ENCODE measurements at regions not wholly inside any gene's neighbourhood (a gene's known extent, or its start where the extent isn't known, plus 50 kb on each side); places are given as distances from the start of the nearest gene placed in this dataset.
"Not testable (repeated sequence)": the region's sequence is repeated elsewhere in the genome, so short reads cannot be mapped to it uniquely, and the experiment has no call there.

DNA sequence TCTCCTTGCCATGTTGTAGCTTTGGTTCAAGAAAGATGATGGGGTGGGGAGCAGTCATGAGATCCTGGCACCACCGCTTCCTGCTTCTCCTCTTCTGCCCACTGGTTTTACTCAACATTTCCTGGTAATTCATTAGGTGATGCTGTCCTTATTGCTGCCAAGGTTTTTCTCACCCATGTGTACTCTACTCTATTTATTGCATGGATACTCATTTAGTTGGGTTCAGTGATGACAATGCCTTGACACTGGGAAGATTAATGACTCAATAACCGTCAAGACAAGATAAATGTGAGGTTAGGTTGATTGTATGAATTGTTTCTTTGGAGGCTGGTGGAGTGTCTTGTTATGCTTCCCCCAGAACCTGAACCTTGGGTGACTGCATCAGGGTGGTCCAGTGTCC, 484.2 kb downstream of the SIPA1L2 start:
- Histone ChIP-seq H3K36me3 (no peaks in the 10 kb centered on the region), H3K27me3 (no peaks in the 10 kb centered on the region), H3K4me3 (no peak overlapping the region), H3K27ac (no peak overlapping the region), H3K4me1 (peaks cover 8 to 24% (median 13%) of the 10 kb centered on the region in 4 donors), H3K9me3 (peaks cover 0 to 3% (median 0%) of the 10 kb centered on the region in 3 donors)
- no peak for DNase-seq
- TF ChIP-seq, protein P1, sequence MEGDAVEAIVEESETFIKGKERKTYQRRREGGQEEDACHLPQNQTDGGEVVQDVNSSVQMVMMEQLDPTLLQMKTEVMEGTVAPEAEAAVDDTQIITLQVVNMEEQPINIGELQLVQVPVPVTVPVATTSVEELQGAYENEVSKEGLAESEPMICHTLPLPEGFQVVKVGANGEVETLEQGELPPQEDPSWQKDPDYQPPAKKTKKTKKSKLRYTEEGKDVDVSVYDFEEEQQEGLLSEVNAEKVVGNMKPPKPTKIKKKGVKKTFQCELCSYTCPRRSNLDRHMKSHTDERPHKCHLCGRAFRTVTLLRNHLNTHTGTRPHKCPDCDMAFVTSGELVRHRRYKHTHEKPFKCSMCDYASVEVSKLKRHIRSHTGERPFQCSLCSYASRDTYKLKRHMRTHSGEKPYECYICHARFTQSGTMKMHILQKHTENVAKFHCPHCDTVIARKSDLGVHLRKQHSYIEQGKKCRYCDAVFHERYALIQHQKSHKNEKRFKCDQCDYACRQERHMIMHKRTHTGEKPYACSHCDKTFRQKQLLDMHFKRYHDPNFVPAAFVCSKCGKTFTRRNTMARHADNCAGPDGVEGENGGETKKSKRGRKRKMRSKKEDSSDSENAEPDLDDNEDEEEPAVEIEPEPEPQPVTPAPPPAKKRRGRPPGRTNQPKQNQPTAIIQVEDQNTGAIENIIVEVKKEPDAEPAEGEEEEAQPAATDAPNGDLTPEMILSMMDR (IDR thresholded peaks at IDR 0.05), result no peak
- intact Hi-C loops (cut with DNase I; ENCODE audit: low total_unique reads), result no loop called here

DNA sequence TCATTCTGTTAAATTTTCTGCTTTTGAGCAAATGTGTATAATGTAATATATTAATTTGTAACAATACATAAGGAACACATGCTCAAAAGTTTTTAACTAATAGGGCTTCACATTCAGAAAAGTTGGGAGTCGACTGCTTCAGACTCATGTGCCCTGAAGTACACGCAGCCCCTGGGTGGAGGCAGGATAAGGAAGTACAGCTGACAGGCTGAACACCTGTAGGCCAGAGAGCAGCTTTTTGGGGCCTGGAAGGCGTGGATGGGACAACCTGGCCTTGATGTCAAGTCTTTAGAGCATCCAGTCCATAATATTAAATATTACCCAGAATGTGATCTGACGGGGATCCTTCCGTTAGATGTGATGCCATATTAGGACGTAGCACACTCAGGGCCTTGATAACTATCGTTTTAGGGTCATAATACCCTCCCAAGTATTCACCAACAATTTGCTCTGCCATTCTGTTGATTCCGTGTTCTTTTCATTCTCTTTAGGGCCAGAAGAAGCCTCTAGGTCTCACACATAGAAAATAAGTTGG, 485.2 kb downstream of the SIPA1L2 start:
- Histone ChIP-seq H3K4me3 (no peak overlapping the region), H3K27me3 (no peaks in the 10 kb centered on the region), H3K36me3 (no peaks in the 10 kb centered on the region), H3K27ac (no peak overlapping the region), H3K9me3 (peaks cover 0 to 5% (median 0%) of the 10 kb centered on the region in 3 donors), H3K4me1 (peaks cover 8 to 24% (median 13%) of the 10 kb centered on the region in 4 donors)
- intact Hi-C loops (cut with DNase I; ENCODE audit: low total_unique reads), result no loop called here
- TF ChIP-seq, protein P1 (IDR thresholded peaks at IDR 0.05), result no peak
- no peak for DNase-seq

DNA sequence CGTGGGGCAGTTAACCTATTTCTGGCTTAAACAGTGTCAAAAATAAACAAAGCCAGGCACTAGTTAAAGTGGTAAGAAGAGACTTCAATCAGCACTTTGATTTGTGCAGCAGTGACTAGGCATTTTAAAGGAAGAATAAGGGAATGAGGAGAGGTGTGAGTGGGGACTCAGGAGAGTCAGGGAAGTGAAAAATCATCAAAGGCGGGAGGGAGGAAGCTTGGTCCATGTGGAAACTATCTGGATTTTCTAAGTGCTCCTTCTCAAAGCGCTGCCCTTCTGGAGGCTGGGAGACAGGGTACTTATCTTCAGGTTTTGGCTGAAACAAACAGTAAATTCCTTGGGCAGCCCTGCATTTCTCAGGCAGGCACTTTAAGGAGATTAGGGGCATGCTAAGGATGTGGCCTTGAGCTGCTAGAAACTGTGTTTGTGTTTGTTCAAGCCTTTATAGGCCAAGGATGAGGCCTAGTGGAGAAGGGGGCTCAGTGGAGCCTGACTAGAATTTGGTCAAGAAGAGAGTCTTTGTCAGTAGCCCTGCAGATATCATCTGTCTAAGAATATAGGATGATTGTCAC, 486.5 kb downstream of the SIPA1L2 start:
- H3K9me3 ChIP-seq, result peaks cover 0 to 5% (median 0%) of the 10 kb centered on the region in 3 donors
- no peak overlapping the region for H3K4me3 ChIP-seq
- no peaks in the 10 kb centered on the region for H3K27me3 ChIP-seq
- TF ChIP-seq, protein P1 (IDR thresholded peaks at IDR 0.05), result no peak
- DNase-seq, result no peak
- peaks cover 8 to 24% (median 13%) of the 10 kb centered on the region in 4 donors for H3K4me1 ChIP-seq
- no peaks in the 10 kb centered on the region for H3K36me3 ChIP-seq
- peak overlapping the region; percentile 47 to 71 for H3K27ac ChIP-seq
- intact Hi-C loops (cut with DNase I; ENCODE audit: low total_unique reads), result no loop called here

DNA sequence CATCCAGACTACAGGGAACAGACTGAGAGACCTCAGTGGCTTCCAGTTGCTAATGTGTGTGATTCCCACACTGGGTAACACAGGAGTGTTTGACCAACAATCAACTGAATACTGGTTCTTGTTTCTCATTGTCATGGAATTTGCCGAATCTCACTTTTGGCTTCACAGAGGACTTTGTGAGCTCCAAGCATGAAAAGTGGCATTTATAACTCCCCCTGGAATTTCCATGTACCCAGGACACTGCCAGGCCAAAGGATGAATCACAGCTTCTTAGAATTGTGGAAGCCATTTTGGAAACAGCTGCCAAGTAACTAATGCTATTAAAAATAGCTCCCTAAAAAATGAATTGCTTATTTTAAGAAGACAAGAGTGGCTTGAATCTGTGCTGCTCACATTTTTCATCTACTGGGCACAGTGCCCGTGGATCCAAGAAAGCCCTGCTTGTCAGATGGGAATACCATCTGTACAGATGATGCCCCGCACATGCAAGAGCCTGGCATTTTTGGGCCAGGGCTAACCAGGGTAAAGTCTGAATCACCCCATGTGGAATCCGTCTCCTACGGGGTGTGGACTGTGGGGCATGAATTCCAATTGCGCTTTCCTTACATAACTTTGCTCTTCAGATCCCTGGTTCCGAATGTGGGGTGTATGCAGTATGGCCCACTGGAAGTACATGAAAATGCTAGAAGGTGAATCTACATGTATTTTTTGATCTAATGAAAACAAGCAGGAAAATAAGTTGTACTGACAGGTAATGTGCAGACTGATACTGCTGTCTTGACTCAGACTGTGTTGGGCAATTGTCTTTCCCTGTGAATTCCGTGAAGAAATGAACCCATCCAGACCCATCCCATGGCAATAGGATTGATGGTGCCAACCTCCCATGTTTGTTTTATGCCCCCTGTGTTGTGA, 487.3 kb downstream of the SIPA1L2 start:
- peak overlapping the region; percentile 47 to 71 for H3K27ac ChIP-seq
- intact Hi-C loops (cut with DNase I; ENCODE audit: low total_unique reads), result no loop called here
- H3K4me3 ChIP-seq, result no peak overlapping the region
- TF ChIP-seq, protein P1 (IDR thresholded peaks at IDR 0.05), result no peak
- H3K4me1 ChIP-seq, result peaks cover 8 to 24% (median 13%) of the 10 kb centered on the region in 4 donors
- no peaks in the 10 kb centered on the region for H3K36me3 ChIP-seq
- no peaks in the 10 kb centered on the region for H3K27me3 ChIP-seq
- DNase-seq, result peak; percentile 36 to 81
- H3K9me3 ChIP-seq, result peaks cover 0 to 5% (median 0%) of the 10 kb centered on the region in 3 donors

DNA sequence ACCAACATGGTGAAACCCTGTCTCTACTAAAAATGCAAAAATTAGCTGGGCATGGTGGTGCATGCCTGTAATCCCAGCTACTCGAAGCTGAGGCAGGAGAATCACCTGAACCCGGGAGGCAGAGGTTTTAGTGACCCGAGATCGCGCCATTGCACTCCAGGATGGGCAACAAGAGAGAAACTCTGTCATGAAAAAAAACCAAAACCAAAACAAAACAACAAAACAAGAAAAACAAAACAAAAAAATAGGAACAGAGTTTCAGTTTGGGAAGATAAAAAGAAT, 488.8 kb downstream of the SIPA1L2 start:
- H3K9me3 ChIP-seq; H3K36me3 ChIP-seq; H3K4me3 ChIP-seq; intact Hi-C loops (cut with DNase I; ENCODE audit: low total_unique reads); H3K27me3 ChIP-seq; H3K27ac ChIP-seq; DNase-seq: not testable (repeated sequence)
- H3K4me1 ChIP-seq, result peaks cover 8 to 24% (median 13%) of the 10 kb centered on the region in 4 donors

All from tibial artery (tissue), 4 donors.